ENCODE measurements at regions not wholly inside any gene's neighbourhood (a gene's known extent, or its start where the extent isn't known, plus 50 kb on each side); places are given as distances from the start of the nearest gene placed in this dataset.
"Not testable (repeated sequence)": the region's sequence is repeated elsewhere in the genome, so short reads cannot be mapped to it uniquely, and the experiment has no call there.

GRCh38 chr2:117293012-117293411 is 521.5 kb upstream of the DDX18 start:
- Mint-ChIP-seq H3K4me1 (no peaks in the 10 kb centered on the region), H3K27me3 (no peaks in the 10 kb centered on the region), H3K36me3 (ENCODE audit: low read depth) (no peaks in the 10 kb centered on the region), H3K4me3 (no peak overlapping the region), H3K9me3 (peaks cover 12% of the 10 kb centered on the region), H3K27ac (no peak overlapping the region)
- CTCF ChIA-PET, result no interaction called here
- DNase-seq, result no peak
- POLR2A ChIA-PET, result no interaction called here

- no peaks in the 10 kb centered on the region for H3K4me1 Mint-ChIP-seq
- peaks cover 8% of the 10 kb centered on the region for H3K9me3 Mint-ChIP-seq
- CTCF ChIA-PET, result no interaction called here
- no peak overlapping the region for H3K27ac Mint-ChIP-seq
- DNase-seq, result no peak
- POLR2A ChIA-PET, result no interaction called here
- no peaks in the 10 kb centered on the region for H3K36me3 Mint-ChIP-seq (ENCODE audit: low read depth)
- no peak overlapping the region for H3K4me3 Mint-ChIP-seq
- H3K27me3 Mint-ChIP-seq, result no peaks in the 10 kb centered on the region
Measured at GRCh38 chr2:117299451-117299850, 515.0 kb upstream of the DDX18 start.

- CTCF ChIA-PET, result no interaction called here
- H3K4me1 Mint-ChIP-seq, result no peaks in the 10 kb centered on the region
- H3K9me3 Mint-ChIP-seq, result peaks cover 4% of the 10 kb centered on the region
Measured at GRCh38 chr2:117308861-117309770, 505.4 kb upstream of the DDX18 start.

DNA sequence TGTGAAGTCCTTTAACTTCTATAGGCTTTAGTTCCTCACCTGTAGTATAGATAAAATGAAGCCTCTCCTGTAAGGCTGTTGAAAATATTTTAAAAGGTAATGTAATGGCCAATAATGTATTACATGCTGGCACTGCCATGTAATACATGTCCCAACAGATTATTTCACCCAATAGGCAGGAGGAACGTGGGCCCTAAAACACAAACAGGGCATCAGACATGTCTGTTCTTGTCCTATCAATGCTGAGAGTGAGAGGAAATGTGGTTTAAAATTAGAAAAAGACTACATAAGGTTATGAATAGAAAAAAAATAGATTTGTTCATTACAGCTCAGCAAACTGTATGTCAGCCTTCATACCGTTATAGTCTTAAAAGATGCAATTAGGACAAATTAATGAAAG is 492.7 kb upstream of the DDX18 start:
- no peak for DNase-seq
- CTCF ChIA-PET, result no interaction called here

More at GRCh38 chr2:117308861-117309770, 505.4 kb upstream of the DDX18 start:
- POLR2A ChIA-PET, result no interaction called here
- Mint-ChIP-seq H3K4me3 (no peak overlapping the region), H3K27ac (no peak overlapping the region), H3K27me3 (no peaks in the 10 kb centered on the region), H3K36me3 (ENCODE audit: low read depth) (no peaks in the 10 kb centered on the region)
- DNase-seq, result no peak

GRCh38 chr2:117323331-117323730 is 491.2 kb upstream of the DDX18 start:
- H3K4me3 Mint-ChIP-seq, result no peak overlapping the region
- no peaks in the 10 kb centered on the region for H3K4me1 Mint-ChIP-seq
- CTCF ChIA-PET, result no interaction called here
- peaks cover 3% of the 10 kb centered on the region for H3K9me3 Mint-ChIP-seq
- H3K27me3 Mint-ChIP-seq, result no peaks in the 10 kb centered on the region
- DNase-seq, result no peak
- POLR2A ChIA-PET, result no interaction called here
- H3K27ac Mint-ChIP-seq, result no peak overlapping the region
- no peaks in the 10 kb centered on the region for H3K36me3 Mint-ChIP-seq (ENCODE audit: low read depth)

More for the DNA sequence above, 492.7 kb upstream of the DDX18 start:
- Mint-ChIP-seq H3K4me1 (no peaks in the 10 kb centered on the region), H3K9me3 (peaks cover 3% of the 10 kb centered on the region), H3K27me3 (no peaks in the 10 kb centered on the region), H3K27ac (no peak overlapping the region), H3K4me3 (no peak overlapping the region), H3K36me3 (ENCODE audit: low read depth) (no peaks in the 10 kb centered on the region)
- POLR2A ChIA-PET, result no interaction called here

- POLR2A ChIA-PET, result no interaction called here
- no peaks in the 10 kb centered on the region for H3K27me3 Mint-ChIP-seq
- DNase-seq, result no peak
- H3K9me3 Mint-ChIP-seq, result peaks cover 2% of the 10 kb centered on the region
- no peak overlapping the region for H3K4me3 Mint-ChIP-seq
- CTCF ChIA-PET, result no interaction called here
- H3K36me3 Mint-ChIP-seq (ENCODE audit: low read depth), result no peaks in the 10 kb centered on the region
- no peak overlapping the region for H3K27ac Mint-ChIP-seq
- H3K4me1 Mint-ChIP-seq, result no peaks in the 10 kb centered on the region
Measured at GRCh38 chr2:117330641-117331040, 483.9 kb upstream of the DDX18 start.

DNA sequence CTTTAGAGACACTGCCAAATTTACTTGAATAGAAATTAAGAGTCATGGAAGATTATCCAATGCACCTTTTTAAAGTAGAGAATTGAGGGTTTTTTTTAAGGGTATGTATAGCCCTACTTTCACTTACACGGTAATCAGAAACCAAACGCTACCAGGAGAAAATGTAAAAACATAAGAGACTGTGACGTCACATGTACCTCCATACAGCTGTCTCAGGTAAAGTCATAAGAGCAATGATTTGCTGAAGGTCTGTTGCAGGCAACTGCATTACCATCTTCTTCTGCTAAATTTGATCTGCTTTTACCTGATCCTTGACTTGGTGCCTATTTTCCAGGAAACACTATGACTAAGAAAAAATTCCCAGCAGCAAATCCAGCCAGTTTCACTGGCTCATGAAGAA is 478.5 kb upstream of the DDX18 start:
- DNase-seq, result no peak
- Mint-ChIP-seq H3K9me3 (peaks cover 4% of the 10 kb centered on the region), H3K27me3 (no peaks in the 10 kb centered on the region), H3K36me3 (ENCODE audit: low read depth) (no peaks in the 10 kb centered on the region), H3K27ac (no peak overlapping the region), H3K4me3 (no peak overlapping the region), H3K4me1 (no peaks in the 10 kb centered on the region)
- ChIA-PET POLR2A (no interaction called here), CTCF (no interaction called here)

- POLR2A ChIA-PET, result no interaction called here
Measured at GRCh38 chr2:117336496-117336895, 478.0 kb upstream of the DDX18 start.

DNA sequence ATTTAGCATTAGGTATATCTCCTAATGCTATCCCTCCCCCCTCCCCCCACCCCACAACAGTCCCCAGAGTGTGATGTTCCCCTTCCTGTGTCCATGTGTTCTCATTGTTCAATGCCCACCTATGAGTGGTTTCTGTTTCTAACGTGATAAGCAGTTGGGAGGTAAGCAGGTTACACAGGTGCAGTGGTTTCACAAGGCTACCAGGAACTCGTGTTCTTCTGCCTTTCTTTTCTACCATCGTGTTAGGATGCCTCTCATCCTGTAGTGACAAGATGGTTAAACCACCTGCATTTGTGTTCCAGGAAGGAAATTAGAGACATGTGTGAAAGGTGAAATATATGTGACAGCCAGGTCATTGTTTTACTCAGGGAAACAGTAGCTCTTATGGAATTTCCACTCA is 476.5 kb upstream of the DDX18 start:
- H3K4me3 Mint-ChIP-seq; CTCF ChIA-PET; H3K4me1 Mint-ChIP-seq; H3K36me3 Mint-ChIP-seq (ENCODE audit: low read depth); H3K9me3 Mint-ChIP-seq; POLR2A ChIA-PET; DNase-seq; H3K27me3 Mint-ChIP-seq; H3K27ac Mint-ChIP-seq: not testable (repeated sequence)

More at GRCh38 chr2:117336496-117336895, 478.0 kb upstream of the DDX18 start:
- Mint-ChIP-seq H3K27ac (no peak overlapping the region), H3K9me3 (peaks cover 5% of the 10 kb centered on the region), H3K27me3 (no peaks in the 10 kb centered on the region), H3K4me1 (no peaks in the 10 kb centered on the region), H3K4me3 (no peak overlapping the region), H3K36me3 (ENCODE audit: low read depth) (no peaks in the 10 kb centered on the region)
- no peak for DNase-seq
- CTCF ChIA-PET, result no interaction called here

DNA sequence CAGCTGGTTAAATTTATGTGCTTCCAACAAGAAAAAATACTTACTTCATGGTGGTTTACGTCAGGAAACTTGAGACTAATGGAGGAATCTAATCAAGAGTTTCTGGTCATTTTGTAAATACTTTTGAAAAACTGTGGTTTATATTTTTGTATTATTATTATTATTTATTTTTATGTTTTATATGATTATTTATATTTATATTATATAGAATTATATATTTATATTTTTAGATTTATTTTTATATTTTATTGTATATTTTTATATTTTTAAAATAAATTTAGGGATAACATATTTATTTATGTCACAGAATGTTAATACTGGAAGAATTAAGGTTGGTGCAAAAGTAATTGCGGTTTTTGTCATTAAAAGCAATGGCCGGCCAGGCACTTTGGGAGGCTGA is 474.5 kb upstream of the DDX18 start:
- H3K4me3 Mint-ChIP-seq, result no peak overlapping the region
- ChIA-PET CTCF (no interaction called here), POLR2A (no interaction called here)
- H3K27me3 Mint-ChIP-seq, result no peaks in the 10 kb centered on the region
- H3K4me1 Mint-ChIP-seq, result no peaks in the 10 kb centered on the region
- no peak overlapping the region for H3K27ac Mint-ChIP-seq
- H3K9me3 Mint-ChIP-seq, result peaks cover 6% of the 10 kb centered on the region
- no peaks in the 10 kb centered on the region for H3K36me3 Mint-ChIP-seq (ENCODE audit: low read depth)
- no peak for DNase-seq

GRCh38 chr2:117341690-117342089 is 472.8 kb upstream of the DDX18 start:
- ChIA-PET CTCF (no interaction called here), POLR2A (no interaction called here)
- Mint-ChIP-seq H3K9me3 (peaks cover 6% of the 10 kb centered on the region), H3K27ac (no peak overlapping the region), H3K4me3 (no peak overlapping the region), H3K27me3 (no peaks in the 10 kb centered on the region), H3K36me3 (ENCODE audit: low read depth) (no peaks in the 10 kb centered on the region), H3K4me1 (no peaks in the 10 kb centered on the region)
- no peak for DNase-seq

- Mint-ChIP-seq H3K4me1 (no peaks in the 10 kb centered on the region), H3K9me3 (peaks cover 6% of the 10 kb centered on the region), H3K27ac (no peak overlapping the region), H3K36me3 (ENCODE audit: low read depth) (no peaks in the 10 kb centered on the region), H3K4me3 (no peak overlapping the region), H3K27me3 (no peaks in the 10 kb centered on the region)
- POLR2A ChIA-PET, result no interaction called here
- DNase-seq, result no peak
- CTCF ChIA-PET, result no interaction called here
Measured at GRCh38 chr2:117342415-117342814, 472.1 kb upstream of the DDX18 start.

- no peak for DNase-seq
- H3K27ac Mint-ChIP-seq, result no peak overlapping the region
- ChIA-PET CTCF (no interaction called here), POLR2A (no interaction called here)
- no peaks in the 10 kb centered on the region for H3K4me1 Mint-ChIP-seq
- no peaks in the 10 kb centered on the region for H3K27me3 Mint-ChIP-seq
- no peaks in the 10 kb centered on the region for H3K36me3 Mint-ChIP-seq (ENCODE audit: low read depth)
- H3K4me3 Mint-ChIP-seq, result no peak overlapping the region
- peaks cover 16% of the 10 kb centered on the region for H3K9me3 Mint-ChIP-seq
Measured at GRCh38 chr2:117349687-117350086, 464.8 kb upstream of the DDX18 start.

DNA sequence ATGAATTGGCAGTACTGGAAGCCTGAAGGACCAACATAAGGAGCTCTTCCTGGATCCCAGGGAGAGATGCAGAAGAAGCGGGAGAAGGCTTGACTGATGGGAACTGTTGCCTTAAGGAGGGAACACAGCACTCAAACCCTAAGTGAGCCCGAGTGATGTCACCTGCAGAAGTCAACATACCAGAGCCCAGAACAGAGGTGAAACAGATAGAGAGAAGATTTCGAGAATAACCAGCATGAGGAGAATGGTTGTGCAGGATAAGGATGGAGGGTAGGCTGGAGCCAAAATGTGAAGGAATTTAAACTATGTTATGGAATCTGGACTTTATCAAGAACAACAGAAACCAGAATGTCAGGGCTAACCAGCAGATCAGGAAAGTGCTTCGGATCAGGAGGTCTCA is 463.1 kb upstream of the DDX18 start:
- CTCF ChIA-PET, result no interaction called here
- H3K4me3 Mint-ChIP-seq, result no peak overlapping the region
- H3K27me3 Mint-ChIP-seq, result no peaks in the 10 kb centered on the region
- H3K27ac Mint-ChIP-seq, result no peak overlapping the region
- no peaks in the 10 kb centered on the region for H3K4me1 Mint-ChIP-seq
- POLR2A ChIA-PET, result no interaction called here
- H3K9me3 Mint-ChIP-seq, result peaks cover 14% of the 10 kb centered on the region
- no peak for DNase-seq
- H3K36me3 Mint-ChIP-seq (ENCODE audit: low read depth), result no peaks in the 10 kb centered on the region
